ES-I3 (cell line): ENCODE measurements at regions not wholly inside any gene's neighbourhood (a gene's known extent, or its start where the extent isn't known, plus 50 kb on each side); places are given as distances from the start of the nearest gene placed in this dataset.

ENCODE experiments used
- H3K36me3 ChIP-seq: 2 replicates; pipeline ENCODE4 v1.6.1; 2013; ENCODE audit warnings: mild to moderate bottlenecking, low read length, control low read depth, moderate library complexity; ENCODE audit not compliant: insufficient read depth
- H3K4me1 ChIP-seq: 2 replicates; pipeline ENCODE4 v1.6.1; 2013; ENCODE audit warnings: mild to moderate bottlenecking, control low read depth, low read length; ENCODE audit not compliant: insufficient read depth
- H3K9ac ChIP-seq: 2 replicates; pipeline ENCODE4 v1.6.1; 2013; ENCODE audit warnings: low read depth, mild to moderate bottlenecking, low read length, moderate library complexity
- H3K9me3 ChIP-seq: 2 replicates; pipeline ENCODE4 v1.6.1; 2013; ENCODE audit warnings: mild to moderate bottlenecking, low read length, moderate library complexity; ENCODE audit not compliant: control insufficient read depth, insufficient read depth

DNA sequence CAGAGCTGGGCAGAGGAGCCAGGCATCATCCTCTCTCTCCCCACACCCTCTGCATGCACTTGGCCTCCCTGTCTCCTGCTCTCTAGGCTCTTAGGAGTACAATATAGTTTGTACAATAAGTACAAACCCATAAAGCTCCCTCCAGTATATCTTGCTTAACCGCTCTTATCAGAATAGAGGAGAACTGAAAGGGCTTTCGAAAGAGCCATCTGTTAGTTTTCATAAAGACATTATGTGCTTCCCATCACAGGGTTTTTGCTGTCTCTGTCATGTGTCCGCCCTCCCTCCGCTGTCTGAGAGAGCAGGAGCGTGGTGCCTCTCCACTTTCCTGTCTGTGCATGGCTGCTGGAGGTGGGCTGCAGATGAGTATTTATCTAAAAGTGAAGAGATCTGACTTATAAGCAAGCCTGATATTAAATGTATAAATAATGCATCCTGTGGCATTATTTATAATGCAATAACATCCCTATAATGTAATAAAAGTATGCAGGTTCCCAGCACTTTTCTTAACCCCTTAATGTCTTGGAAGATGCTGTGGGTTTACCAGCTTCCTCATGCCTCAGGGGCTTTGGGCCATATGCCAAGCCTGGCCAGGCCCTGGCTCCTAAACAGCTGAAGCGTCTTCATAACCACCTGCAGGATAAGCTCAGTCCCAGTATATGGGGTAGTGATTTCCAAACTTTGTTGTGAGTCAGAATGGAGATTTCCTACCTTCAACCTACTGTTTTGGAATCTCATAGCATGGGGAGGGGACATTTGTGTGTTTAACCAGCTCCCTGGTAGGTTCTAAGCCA is 297.1 kb downstream of the DHX35 start:
- Histone ChIP-seq H3K4me1 (no peaks in the 10 kb centered on the region), H3K36me3 (no peaks in the 10 kb centered on the region), H3K9ac (no peak overlapping the region), H3K9me3 (no peaks in the 10 kb centered on the region)

DNA sequence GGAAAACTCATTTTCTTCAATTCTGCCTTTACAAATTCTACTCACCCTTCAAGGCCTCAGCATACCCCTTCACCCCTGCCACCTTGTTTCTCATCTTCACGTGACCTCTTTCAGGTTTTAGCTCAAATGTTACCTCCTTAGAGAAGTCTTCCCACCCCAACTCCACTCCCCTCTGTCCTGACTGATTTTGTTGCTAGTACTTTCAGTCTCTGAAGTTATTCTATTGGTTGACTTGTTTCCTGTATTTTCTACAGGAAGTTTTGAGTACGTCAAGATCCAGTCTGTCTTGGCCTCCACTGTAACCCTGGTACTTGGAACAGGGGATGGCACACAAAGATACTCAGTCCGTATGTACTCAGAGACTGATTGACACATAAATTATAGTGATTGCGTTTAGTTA is 296.1 kb downstream of the DHX35 start:
- Histone ChIP-seq H3K9me3 (no peaks in the 10 kb centered on the region), H3K36me3 (no peaks in the 10 kb centered on the region), H3K4me1 (no peaks in the 10 kb centered on the region), H3K9ac (no peak overlapping the region)

DNA sequence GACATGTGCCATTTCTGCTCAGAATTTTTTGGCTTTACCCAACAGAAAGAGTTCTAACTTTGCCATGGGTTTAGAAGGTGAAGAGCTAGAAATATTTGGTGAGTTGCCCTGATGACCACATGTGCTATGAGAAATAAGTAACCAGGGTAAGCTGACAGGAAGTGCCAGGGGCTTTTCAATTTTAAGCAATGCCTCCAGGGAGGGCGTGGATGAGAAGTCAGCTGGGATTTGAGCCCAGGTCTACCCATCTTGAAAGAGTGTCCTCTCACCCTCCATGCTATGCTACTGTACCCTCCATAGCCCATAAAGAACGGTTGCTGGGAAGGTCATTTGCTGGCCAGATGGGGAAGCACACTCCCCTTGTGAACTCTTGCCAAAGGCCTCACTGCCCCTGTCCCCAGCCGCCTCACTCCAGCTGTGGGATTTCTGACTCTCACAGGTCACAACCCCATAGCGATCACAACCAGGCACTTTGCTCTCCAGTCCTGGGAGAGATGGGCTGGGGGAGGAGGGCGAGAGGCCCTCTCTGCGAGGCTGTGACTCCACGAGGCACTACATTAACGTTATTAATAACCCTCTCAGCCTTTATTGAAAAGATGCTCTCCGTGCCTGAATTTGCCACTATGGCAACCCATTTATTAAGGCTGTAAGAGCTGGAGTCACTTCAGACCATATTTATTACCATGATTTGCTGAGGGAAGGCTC is 291.1 kb downstream of the DHX35 start:
- Histone ChIP-seq H3K36me3 (no peaks in the 10 kb centered on the region), H3K9me3 (no peaks in the 10 kb centered on the region), H3K9ac (no peak overlapping the region), H3K4me1 (no peaks in the 10 kb centered on the region)

DNA sequence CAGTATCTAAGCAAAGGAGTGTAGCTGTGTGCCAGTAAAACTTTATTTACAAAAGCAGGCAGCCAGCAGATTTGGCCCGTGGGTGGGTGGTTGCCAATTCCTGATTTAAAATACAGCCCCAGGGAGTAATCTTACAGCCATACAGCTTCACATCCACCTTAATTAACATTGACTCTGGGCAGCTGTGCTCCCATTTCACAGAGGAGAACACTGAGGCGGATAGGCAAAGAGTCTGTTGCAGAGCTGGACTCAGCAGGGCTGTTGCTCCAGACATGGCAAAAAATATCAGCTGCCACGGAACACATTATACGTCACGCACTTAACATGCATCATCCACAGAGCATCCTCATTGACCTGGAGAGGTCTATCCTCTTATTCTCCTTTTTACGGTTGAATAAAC is 289.9 kb downstream of the DHX35 start:
- H3K36me3 ChIP-seq: no peaks in the 10 kb centered on the region
- no peaks in the 10 kb centered on the region for H3K9me3 ChIP-seq
- no peaks in the 10 kb centered on the region for H3K4me1 ChIP-seq
- H3K9ac ChIP-seq: no peak overlapping the region

DNA sequence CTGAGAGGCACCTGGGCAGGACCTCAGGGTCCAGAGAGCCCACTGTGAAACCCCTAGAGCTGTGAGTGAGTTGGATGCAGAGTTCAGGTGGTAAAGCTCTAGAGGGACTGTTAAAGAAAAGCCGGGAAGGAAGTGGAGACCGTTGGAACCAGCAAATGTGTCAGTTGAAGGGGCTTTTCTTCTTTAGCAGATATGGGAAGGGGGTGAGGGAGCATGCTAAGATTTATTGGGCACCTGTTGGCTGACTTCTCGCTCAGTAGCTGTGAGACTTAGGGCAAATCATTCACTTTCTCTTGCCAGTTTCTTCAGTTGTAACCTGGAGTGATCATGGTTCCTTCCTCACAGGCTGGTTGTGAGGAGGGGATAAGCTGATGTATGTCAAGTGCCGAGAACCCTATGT is 287.7 kb downstream of the DHX35 start:
- no peaks in the 10 kb centered on the region for H3K4me1 ChIP-seq
- H3K9ac ChIP-seq: no peak overlapping the region
- no peaks in the 10 kb centered on the region for H3K36me3 ChIP-seq
- H3K9me3 ChIP-seq: no peaks in the 10 kb centered on the region

DNA sequence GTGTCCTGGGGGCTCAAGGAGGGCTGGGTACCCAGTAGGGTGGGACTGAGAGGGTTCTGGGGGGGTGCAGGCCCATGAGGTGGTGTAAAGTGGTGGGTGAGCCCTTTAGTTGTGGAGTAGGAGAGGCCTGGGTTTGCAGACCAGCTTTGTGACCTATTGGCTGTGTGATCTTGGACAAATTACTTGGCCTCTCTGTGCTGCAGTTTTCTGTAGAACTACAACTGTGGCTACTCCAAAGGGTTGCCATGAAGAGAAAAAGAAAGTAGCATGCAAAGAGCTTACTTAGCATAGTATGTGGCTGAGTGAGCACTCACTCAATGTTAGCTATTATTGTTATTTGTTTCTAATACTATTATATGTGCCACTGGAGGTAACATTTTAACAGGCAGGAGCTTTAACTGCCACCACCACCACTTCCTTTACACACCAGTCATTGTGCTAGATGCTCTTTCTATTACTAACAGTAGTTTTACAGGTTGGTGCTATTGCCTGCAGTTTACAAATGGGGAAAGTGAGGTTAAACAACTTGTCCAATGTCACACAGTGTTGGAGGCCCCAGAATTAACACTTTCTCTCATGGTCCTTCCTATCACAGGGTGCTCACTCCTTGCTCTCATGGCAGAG is 286.8 kb downstream of the DHX35 start:
- Histone ChIP-seq H3K9ac (no peak overlapping the region), H3K9me3 (no peaks in the 10 kb centered on the region), H3K36me3 (no peaks in the 10 kb centered on the region), H3K4me1 (no peaks in the 10 kb centered on the region)

DNA sequence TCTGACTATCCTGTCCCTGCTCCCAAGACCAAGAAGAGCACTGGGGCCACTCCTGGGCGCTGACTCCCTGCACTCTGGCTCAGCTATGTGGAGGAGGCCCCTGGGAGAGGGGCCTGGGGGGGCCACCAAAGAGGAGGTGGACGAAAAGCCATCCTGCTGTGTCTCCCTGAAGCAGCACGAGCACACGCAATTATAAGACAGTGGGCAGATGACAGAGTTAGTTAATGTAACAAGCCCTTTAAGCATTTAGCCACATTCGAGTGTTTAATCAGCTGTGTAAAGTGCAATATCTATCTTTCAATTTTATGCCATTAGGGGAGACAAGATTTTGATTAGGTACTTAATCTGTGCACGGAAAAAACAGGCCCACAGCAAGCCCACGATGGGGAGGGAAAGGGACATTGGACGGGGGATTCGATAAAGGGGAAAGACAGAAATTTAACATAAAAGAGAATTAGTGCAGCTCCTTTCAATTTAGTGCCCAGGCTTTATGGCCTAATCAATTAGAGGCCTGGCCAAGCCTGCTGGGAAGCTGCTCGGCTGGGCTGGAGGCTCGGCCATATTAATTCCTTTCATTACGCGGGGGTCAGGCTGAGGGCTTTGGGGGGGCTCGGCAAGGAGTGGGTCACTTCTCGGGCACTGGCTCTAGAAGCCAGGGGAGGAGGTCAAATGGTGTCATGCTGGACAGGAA is 286.2 kb downstream of the DHX35 start:
- no peaks in the 10 kb centered on the region for H3K9me3 ChIP-seq
- no peaks in the 10 kb centered on the region for H3K4me1 ChIP-seq
- no peak overlapping the region for H3K9ac ChIP-seq
- H3K36me3 ChIP-seq: no peaks in the 10 kb centered on the region

DNA sequence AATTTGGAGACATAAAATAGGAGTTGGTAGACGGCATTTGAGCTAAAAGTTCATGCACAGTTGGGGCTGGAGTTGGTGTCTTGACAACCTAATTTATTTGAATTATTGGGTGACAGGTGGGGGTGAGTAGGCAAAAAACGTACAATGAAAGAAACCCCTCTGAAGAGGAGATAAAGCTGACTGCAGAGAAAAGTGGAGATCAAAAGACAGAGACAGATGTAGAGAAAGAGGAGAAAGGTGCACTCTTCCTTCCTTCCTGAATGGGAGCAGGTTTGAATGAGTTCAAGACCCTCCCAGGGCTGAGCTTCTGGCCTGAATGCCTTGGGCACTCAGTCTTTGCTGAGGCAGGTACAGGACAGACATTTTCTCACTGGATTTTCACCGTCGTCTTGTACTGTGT is 284.3 kb downstream of the DHX35 start:
- H3K36me3 ChIP-seq: no peaks in the 10 kb centered on the region
- no peak overlapping the region for H3K9ac ChIP-seq
- H3K4me1 ChIP-seq: no peaks in the 10 kb centered on the region
- no peaks in the 10 kb centered on the region for H3K9me3 ChIP-seq

DNA sequence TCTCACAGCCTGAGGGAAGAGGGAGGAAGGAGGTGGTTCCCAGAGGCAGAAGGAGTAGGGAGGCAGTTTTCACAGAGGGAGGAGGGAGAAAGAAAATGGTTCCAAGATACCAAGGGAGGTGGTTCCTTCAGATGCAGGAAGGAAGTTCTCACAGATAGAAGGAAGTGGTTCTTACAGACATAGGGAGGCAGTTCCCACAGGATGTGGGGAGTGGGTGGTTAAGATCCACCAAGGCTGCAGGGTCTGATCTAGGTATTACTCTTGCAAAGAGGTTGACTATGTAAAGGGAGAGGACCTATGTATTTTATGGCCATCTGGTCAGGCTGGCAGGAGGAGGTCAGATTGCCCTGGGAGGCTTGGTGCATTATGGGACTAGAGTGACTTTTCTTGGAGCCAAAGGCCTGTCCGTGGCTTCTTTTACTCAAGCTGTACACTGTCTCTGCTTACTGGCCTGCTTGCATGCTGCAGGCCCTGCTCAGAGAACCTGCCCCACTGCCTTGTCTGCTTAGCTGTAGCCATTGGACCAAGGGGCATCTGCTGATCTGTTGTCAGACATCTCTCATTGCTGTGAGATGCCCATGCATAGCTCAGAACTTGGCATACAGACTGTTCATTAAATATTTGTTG is 283.7 kb downstream of the DHX35 start:
- no peak overlapping the region for H3K9ac ChIP-seq

DNA sequence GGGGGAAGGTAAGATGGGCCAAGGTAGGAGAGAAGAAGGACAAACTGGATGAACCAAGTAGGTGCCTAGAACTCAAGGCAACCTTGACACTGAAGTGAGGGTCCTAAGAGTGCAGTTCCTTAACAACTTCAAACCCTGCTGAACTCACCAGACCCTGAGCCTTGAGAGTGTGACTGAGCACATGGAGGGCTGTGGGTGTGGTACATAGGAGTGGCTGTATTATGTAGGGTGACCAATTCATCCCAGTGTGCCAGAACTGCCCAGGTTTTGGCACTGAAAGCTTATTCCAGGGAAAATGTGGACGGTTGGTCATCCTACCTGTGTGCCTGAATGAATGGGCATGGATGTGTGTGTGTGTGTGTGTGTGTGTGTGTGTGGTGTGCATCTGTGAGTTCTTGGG is 281.8 kb downstream of the DHX35 start:
- no peak overlapping the region for H3K9ac ChIP-seq
- H3K9me3 ChIP-seq: no peaks in the 10 kb centered on the region
- H3K36me3 ChIP-seq: no peaks in the 10 kb centered on the region
- H3K4me1 ChIP-seq: no peaks in the 10 kb centered on the region

More for the DNA sequence above, 283.7 kb downstream of the DHX35 start:
- Histone ChIP-seq H3K9me3 (no peaks in the 10 kb centered on the region), H3K36me3 (no peaks in the 10 kb centered on the region), H3K4me1 (no peaks in the 10 kb centered on the region)

DNA sequence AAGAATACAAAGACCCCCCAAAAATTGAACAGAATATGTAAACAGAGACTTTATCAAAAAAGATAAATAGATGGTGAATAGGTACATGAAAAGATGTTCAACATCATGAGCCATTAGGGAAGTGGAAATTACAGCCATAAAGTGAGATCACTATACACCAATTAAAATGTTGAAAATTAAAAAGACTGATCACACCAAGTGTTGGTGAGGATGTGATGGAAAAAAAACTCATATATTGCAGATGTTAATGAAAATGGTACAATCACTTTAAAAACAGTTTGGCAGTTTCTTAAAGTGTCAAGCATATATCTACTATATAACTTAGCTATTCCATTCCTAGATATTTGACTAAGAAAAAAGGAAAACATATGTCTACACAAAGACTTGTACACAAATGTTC is 280.5 kb downstream of the DHX35 start:
- no peaks in the 10 kb centered on the region for H3K36me3 ChIP-seq
- no peaks in the 10 kb centered on the region for H3K4me1 ChIP-seq
- H3K9me3 ChIP-seq: no peaks in the 10 kb centered on the region
- no peak overlapping the region for H3K9ac ChIP-seq

DNA sequence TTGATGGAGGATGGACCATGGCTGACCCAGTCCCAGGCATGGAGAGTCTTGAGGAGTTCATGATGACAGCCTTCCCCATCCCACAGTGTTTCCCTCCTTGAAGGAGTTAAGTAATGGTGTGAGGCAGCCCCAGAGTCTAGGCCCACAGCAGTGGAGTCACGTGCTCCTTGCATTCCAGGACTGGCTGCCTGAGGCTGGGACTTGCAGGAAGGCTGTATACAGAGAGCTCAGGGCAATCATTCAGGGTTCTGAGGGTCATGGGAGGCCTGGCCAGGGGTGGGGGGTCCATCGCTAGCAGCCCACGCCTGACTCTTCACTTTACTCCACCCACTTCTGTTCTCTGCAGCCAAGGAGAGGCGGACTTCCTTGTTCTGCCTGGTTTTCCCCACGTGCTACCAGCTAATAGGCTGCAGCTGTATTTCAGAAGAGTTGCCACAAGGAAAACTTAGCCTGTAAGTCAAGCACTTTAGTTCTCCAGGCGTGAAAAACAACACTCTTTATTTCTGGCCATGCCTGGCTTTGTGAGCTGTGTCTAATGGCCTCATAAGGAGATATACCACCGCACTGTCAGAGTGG is 272.5 kb downstream of the DHX35 start:
- no peaks in the 10 kb centered on the region for H3K36me3 ChIP-seq
- no peaks in the 10 kb centered on the region for H3K9me3 ChIP-seq
- H3K4me1 ChIP-seq: no peaks in the 10 kb centered on the region
- no peak overlapping the region for H3K9ac ChIP-seq

DNA sequence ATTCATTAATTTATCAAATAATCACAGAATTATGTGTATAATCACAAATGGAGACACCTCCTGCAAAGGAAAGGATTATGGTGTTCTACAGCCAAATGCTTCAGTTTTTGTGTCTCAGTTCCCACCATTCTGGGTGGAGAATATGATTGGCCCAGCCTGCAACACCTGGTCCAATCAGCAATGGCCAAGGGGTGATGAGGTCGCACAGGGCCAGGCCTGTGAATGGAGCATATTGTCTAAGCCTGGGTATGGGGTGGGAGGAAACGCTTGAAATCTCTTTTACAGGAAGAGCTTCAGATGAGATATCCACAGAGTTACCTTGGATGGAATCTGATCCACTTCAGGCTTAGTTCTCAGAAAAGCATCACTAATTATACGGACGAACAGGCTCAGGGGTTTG is 271.6 kb downstream of the DHX35 start:
- Histone ChIP-seq H3K36me3 (no peaks in the 10 kb centered on the region), H3K4me1 (no peaks in the 10 kb centered on the region), H3K9ac (no peak overlapping the region), H3K9me3 (no peaks in the 10 kb centered on the region)

DNA sequence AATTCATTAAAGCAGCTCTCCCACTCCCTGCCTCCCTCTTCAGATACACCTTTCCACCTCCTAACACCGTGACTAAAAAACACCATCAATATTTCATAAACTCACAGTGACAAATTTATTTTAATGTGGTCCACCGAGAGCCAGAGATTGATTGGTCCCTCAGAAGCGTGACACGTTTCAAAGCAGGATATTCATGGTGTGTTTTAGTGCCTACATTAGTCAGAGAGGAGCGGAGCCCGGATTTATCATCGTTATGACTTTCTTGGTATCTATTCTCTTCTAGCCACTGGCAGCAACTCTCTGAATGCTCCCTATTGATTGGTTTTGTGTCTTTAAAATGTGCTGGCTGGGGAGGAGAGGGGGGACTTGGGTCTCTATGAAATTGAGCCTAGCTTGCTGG is 265.3 kb downstream of the DHX35 start:
- no peaks in the 10 kb centered on the region for H3K4me1 ChIP-seq
- H3K9ac ChIP-seq: no peak overlapping the region
- H3K9me3 ChIP-seq: no peaks in the 10 kb centered on the region
- no peaks in the 10 kb centered on the region for H3K36me3 ChIP-seq
